Posterior vena cava (tissue), 2 donors: ENCODE measurements at regions not wholly inside any gene's neighbourhood (a gene's known extent, or its start where the extent isn't known, plus 50 kb on each side); places are given as distances from the start of the nearest gene placed in this dataset.

ENCODE experiments used
- DNase-seq: peaks from one replicate; pipeline ENCODE4 v3.0.0-alpha.2; 2020; ENCODE audit warnings: low spot score
- intact Hi-C, 2 donors: fragments of 100-400 bp; cut with DNase I; formaldehyde crosslinking; loops; one replicate each; pipeline versions ENCODE4 v1.14.1 to v1.14.2; 2022 to 2023
- donor health status: DM: yes; HTN: yes; CAD: no.
- donor health status: DM: yes; HTN: yes; CAD: no.

DNA sequence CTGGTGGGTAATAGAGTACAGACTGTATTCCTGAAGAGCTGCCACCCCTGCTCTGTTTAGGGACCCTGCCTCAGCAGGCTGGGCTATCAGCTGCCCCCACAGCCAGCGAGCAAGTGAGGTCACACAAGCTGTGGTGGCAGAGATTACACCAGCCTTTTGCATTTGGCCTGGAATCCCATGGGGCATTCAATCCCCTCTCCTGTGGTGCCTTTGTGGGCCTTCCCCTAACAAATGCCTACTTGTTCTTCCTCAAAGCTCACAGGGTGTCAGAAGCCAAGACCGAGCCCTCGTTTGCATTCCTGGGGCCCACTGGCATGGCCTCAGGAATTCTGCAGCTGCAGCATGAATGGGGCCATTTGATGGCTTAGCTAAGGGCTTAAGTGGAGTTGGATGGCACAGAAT, 212.7 kb upstream of the PHYHIPL start:
- intact Hi-C loops = no loop called here

DNA sequence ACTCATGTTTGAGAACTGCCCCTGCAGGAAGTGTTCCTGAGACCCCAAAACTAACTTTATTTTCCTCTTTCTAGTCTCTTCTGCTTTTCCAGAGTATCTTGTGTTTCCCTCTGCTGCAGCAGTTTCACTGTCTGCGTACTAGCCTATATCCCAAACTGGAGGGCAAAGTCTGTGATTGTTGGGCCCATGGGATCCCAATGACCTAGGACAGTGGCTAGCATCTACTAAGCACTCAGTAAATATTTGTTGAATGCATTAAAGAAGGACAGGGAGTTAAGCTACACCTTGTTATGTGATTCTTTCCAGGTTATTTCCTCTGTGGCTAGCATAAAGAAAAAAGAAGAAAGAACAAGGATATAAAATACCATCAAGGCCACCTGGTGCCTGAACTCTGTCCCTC, 210.6 kb upstream of the PHYHIPL start:
- intact Hi-C loops = no loop called here
- DNase-seq = no peak

More for the DNA sequence above, 212.7 kb upstream of the PHYHIPL start:
- DNase-seq = no peak

DNA sequence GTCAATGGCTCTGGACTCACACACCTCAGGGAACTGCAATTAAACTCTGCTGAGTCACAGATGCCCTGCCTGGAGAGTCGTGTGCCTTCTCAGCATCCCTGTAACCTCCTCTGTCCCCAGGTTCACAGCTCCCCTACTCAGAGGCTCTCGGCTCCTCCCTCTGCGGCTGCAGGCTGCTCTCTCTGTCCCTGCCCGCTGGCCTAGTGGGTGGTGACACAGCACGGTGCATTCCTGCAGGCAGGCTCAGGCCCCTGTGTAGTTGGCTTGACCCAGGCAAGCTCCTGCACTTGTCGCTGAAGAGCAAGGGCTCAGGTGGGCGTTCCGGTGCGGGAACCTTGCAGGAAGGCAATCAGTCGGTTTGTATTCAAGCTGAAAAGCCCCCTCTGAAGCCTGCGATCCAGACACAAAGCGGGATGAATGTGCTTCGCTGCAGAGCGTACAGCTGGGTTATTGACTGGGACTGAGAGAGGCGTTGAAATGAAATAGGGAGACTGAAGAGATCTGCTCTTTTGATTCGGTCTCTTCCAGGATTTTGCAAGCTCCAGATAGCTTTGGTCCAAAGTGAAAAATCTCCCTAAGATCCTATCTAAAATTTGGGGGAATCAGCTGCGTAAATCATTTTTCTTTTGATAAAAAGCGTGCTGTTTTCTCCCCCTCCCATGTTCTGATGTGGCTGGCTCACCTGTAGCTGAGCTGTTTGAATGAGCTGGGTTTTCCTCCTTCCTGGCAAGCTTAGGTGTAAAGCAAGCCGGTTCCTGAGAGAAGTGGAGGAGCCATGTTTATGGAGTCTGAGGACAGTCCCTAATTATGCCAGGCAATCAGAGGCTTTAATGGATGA, 208.7 kb upstream of the PHYHIPL start:
- intact Hi-C loops = no loop called here
- no peak for DNase-seq

DNA sequence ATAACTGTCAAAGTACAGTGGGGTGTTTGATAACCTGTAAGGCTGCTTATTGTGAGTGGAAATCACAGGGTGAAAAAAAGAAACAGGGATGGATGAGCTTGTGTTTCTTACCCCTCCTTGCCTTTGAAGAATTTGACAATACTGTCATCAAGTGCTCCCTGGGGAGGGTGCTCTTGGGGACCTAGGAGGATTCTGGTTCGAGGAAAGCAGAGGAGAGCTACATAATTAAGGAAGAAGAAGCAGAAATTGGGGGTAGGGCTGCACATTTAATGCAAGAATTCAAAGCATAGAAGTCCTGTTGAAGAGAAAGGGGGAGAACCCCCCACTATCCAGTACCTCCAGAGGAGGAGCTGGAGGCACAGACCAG, 208.1 kb upstream of the PHYHIPL start:
- intact Hi-C loops = no loop called here
- DNase-seq = no peak

- no peak for DNase-seq
- intact Hi-C loops = no loop called here
Measured at GRCh38 chr10:58969576-58969975, 206.9 kb upstream of the PHYHIPL start.

- no peak for DNase-seq
- intact Hi-C loops = no loop called here
Measured at GRCh38 chr10:58970160-58970915, 206.1 kb upstream of the PHYHIPL start.

DNA sequence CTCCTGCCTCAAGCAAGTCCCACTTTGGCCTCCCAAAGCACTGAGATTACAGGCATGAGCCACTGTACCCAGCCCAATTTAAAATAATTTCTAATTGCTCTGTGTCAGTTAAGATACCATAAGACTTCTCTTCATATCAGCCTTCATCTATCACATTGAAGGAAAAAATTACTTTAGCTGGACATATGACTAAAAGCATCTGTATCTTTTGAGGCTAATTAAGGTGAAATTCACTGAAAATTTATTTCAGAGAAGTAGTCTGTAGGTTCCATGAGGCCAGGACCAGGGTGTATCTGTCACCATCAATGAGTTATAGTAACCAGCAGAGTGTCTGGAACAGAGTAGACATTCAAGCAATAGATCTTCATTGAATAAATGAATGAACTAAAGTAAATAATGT, 205.2 kb upstream of the PHYHIPL start:
- intact Hi-C loops = no loop called here
- DNase-seq = no peak

- intact Hi-C loops = no loop called here
- DNase-seq = no peak
Measured at GRCh38 chr10:58971796-58972491, 204.5 kb upstream of the PHYHIPL start.

- no peak for DNase-seq
- intact Hi-C loops = no loop called here
Measured at GRCh38 chr10:58972576-58973234, 203.7 kb upstream of the PHYHIPL start.

- no peak for DNase-seq
- intact Hi-C loops = no loop called here
Measured at GRCh38 chr10:58973235-58973595, 203.2 kb upstream of the PHYHIPL start.

DNA sequence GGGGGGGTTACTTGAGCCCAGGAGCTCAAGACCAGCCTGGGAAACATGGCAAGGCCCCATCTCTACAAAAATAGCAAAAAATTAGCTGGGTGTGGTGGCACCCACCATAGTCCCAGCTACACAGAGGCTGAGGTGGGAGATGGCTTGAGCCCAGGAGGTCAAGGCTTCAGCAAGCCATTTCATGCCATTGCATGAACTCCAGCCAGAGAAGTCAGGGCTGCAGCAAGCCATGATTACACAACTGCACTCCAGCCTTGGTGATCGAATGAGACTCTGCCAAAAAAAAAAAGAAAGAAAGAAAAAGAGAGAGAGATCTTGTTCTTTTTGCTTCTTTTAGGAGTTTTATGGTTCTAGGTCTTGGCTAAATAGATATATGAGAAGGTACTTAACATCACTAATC, 200.2 kb upstream of the PHYHIPL start:
- DNase-seq = no peak
- intact Hi-C loops = no loop called here

GRCh38 chr10:58979711-58980110, 196.7 kb upstream of the PHYHIPL start:
- intact Hi-C loops = no loop called here

DNA sequence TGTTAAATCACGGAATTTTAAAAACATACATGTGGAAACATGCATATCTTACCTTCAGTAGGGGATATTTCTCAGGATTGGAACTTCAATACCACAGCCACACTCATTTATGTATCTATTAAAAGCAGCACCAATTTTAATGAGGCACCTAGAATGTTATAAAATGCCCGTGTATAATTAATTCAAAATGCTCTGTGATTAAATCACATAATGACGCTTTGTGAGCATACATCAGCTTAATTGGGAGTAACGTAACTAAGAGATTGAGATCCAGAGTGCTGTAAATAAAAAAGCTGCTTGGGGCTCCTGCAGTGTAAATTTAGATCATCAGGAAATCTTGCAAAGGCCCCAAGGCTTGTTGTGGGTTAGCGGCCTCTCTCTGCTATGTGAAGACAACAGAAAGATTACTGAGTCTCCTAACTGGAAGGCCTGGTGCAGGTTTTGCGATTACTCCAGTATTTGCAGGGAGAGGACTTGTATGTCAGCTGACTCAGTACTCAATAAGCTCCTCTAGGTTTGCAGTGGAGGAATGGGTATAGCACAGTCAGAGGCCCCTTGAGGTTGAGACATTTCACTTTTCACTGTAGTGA, 195.5 kb upstream of the PHYHIPL start:
- intact Hi-C loops = no loop called here
- no peak for DNase-seq

More at GRCh38 chr10:58979711-58980110, 196.7 kb upstream of the PHYHIPL start:
- DNase-seq = no peak

- intact Hi-C loops = no loop called here
Measured at GRCh38 chr10:58981846-58982245, 194.6 kb upstream of the PHYHIPL start.

DNA sequence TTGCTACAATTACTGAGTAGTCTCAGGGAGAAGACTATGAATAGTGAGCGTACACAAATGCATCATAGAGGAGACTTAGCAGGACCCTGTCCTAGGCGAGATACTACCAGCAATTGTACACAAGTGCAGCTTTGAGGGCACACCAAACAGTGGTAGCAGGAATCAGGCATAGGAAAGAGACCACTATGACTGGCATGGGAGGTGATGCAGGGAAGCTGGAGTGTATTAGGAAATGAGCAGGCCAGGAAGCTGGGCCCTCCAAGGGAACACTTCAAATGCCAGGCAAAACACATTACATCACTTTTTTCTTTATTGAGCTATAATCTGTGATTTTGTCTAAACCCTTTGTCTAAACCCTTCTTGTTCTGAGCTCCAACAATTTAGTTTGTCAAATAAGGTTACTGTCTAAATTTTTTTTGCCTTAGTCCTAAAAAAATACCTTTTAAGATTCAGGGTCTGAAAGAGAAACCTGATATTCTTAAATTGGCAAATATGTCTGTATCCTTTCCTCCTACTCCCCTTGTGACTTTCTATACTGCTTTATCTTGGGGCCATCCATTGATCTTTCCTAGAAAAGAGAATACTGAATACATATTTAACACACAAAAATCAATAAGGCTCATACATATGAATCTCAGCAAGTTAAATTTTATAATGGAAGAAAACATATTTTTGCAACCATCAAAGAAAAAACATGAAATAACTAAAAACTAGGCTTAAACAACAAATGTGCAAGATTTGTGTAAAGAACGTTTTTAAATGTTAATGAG, 193.8 kb upstream of the PHYHIPL start:
- intact Hi-C loops = no loop called here
- DNase-seq = no peak

More at GRCh38 chr10:58981846-58982245, 194.6 kb upstream of the PHYHIPL start:
- no peak for DNase-seq

DNA sequence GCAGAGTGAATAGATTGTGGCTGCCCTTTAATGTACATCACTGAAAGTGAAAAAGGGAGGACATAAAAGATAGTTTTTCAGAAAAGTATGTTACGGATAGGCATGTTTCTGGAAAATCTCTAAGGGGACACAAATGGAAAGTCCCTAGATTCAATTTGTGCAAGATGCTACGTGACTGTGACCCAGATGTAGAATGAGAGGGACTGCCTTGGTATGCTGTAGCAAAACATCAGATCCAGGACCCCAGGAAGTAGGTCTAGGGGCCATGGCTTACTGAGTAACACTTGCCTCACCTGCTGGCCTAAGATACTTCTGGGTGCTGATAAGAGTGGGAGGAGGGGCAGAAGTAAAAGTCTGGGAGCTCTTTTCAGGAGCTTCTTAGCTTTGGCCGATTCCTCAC, 191.2 kb upstream of the PHYHIPL start:
- no peak for DNase-seq
- intact Hi-C loops = no loop called here

DNA sequence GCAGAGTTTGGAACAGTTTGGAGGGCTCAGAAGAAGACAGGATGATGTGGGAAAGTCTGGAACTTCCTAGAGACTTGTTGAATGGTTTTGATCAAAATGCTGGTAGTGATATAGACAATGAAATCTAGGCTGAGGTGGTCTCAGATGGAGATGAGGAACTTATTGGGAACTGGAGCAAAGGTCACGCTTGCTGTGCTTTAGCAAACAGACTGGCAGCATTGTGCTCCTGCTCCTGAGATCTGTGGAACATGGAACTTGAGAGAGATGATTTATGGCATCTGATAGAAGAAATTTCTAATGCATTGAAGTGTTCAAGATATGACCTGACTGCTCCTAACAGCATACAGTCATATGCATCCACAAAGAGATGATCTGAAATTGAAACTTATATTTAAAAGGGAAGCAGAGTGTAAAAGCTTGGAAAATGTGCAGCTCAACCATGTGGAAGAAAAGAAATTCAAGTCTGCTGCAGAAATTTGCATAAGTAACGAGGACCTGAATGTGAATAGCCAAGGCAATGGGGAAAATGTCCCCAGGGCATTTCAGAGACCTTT, 186.9 kb upstream of the PHYHIPL start:
- no peak for DNase-seq
- intact Hi-C loops = no loop called here

DNA sequence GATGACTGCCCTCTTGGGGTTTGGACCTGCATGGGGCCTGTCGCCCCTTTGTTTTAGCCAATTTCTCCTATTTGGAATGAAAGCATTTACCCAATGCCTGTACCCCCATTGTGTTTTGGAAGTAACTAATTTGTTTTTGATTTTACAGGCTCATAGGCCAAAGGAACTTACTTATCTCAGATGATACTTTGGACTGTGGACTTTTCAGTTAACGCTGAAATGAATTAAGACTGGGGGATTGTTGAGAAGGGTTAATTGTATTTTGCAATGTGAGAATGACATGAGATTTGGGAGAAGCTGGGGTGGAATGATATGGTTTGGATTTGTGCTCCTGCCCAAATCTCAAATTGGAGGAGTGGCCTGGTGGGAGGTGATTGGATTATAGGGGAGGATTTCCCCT, 185.8 kb upstream of the PHYHIPL start:
- DNase-seq = no peak
- intact Hi-C loops = no loop called here
